ENCODE measurements at regions not wholly inside any gene's neighbourhood (a gene's known extent, or its start where the extent isn't known, plus 50 kb on each side); places are given as distances from the start of the nearest gene placed in this dataset.

GRCh38 chr10:57897611-57898010, 370.1 kb downstream of the IPMK start:
- Histone ChIP-seq H3K27me3 (replicated peaks in 1 of 4; ENCODE audit: control extremely low read depth in 1 of 4, control insufficient read depth in 3 of 4, insufficient read depth in 4 of 4, low read length in 3 of 4) (no peaks in the 10 kb centered on the region), H3K36me3 (replicated peaks in 1 of 2; ENCODE audit: control extremely low read depth in 1 of 2, control insufficient read depth in 1 of 2, extremely low read depth in 1 of 2, insufficient read depth in 2 of 2, low read length in 1 of 2) (no peaks in the 10 kb centered on the region), H3K27ac (ENCODE audit: low read length in 2 of 2) (no peak overlapping the region), H3K4me1 (ENCODE audit: control insufficient read depth in 2 of 2, insufficient read depth in 2 of 2, low read length in 2 of 2) (no peaks in the 10 kb centered on the region), H2AFZ (ENCODE audit: insufficient read depth, low read depth, low read length, poor library complexity, severe bottlenecking) (no peak overlapping the region), H3K9ac (ENCODE audit: low read length) (no peak overlapping the region), H4K20me1 (ENCODE audit: control insufficient read depth, insufficient read depth, low read length, poor library complexity, severe bottlenecking) (no peaks in the 10 kb centered on the region), H3K4me2 (replicated peaks; ENCODE audit: low read depth, low read length, poor library complexity, severe bottlenecking) (no peak overlapping the region), H3K4me3 (ENCODE audit: control extremely low read depth in 1 of 5, extremely low read depth in 1 of 5, insufficient read depth in 1 of 5, low read depth in 2 of 5, low read length in 4 of 5) (no peak overlapping the region), H3K79me2 (ENCODE audit: control insufficient read depth, insufficient read depth, low read length) (no peaks in the 10 kb centered on the region), H3K9me3 (ENCODE audit: control extremely low read depth in 1 of 3, control insufficient read depth in 2 of 3, insufficient read depth in 1 of 3, low read length in 2 of 3) (no peaks in the 10 kb centered on the region)
- CTCF ChIA-PET, result no interaction called here
- no peak for TF ChIP-seq EZH2 (IDR thresholded peaks at IDR 0.05; ENCODE audit: borderline replicate concordance, insufficient read depth, low read depth, low read length, poor library complexity, severe bottlenecking)
- no peak for TF ChIP-seq CTCF (IDR thresholded peaks at IDR 0.05)
- no peak overlapping the region for H3K4me3 Mint-ChIP-seq
- no peaks in the 10 kb centered on the region for H3K4me1 Mint-ChIP-seq
- no peak for ATAC-seq (ENCODE audit: low read depth)
- intact Hi-C loops (cut with micrococcal nuclease), result no loop called here
- no peaks in the 10 kb centered on the region for H3K9me3 Mint-ChIP-seq (ENCODE audit: insufficient read depth)
- POLR2A ChIA-PET, result no interaction called here
- H3K27me3 Mint-ChIP-seq, result no peaks in the 10 kb centered on the region
- 80% methylated on average over 3 of the region's 6 CpGs for WGBS (ENCODE audit: insufficient coverage)
- H3K27ac Mint-ChIP-seq, result no peak overlapping the region
- DNase-seq, result no peak

- CTCF ChIA-PET, result no interaction called here
These were observed 373.3 kb downstream of the IPMK start for GRCh38 chr10:57894361-57894760.

More at GRCh38 chr10:57894361-57894760, 373.3 kb downstream of the IPMK start:
- intact Hi-C loops (cut with micrococcal nuclease), result no loop called here
- no peak overlapping the region for H3K4me2 ChIP-seq (replicated peaks; ENCODE audit: low read depth, low read length, poor library complexity, severe bottlenecking)
- H2AFZ ChIP-seq (ENCODE audit: insufficient read depth, low read depth, low read length, poor library complexity, severe bottlenecking), result no peak overlapping the region
- Mint-ChIP-seq H3K4me1 (no peaks in the 10 kb centered on the region), H3K27ac (no peak overlapping the region), H3K4me3 (no peak overlapping the region), H3K27me3 (no peaks in the 10 kb centered on the region), H3K9me3 (ENCODE audit: insufficient read depth) (no peaks in the 10 kb centered on the region)
- no peak for DNase-seq
- POLR2A ChIA-PET, result no interaction called here
- no peaks in the 10 kb centered on the region for H3K79me2 ChIP-seq (ENCODE audit: control insufficient read depth, insufficient read depth, low read length)
- no peaks in the 10 kb centered on the region for H4K20me1 ChIP-seq (ENCODE audit: control insufficient read depth, insufficient read depth, low read length, poor library complexity, severe bottlenecking)
- no peak overlapping the region for H3K27ac ChIP-seq (ENCODE audit: low read length in 2 of 2)
- no peaks in the 10 kb centered on the region for H3K27me3 ChIP-seq (replicated peaks in 1 of 4; ENCODE audit: control extremely low read depth in 1 of 4, control insufficient read depth in 3 of 4, insufficient read depth in 4 of 4, low read length in 3 of 4)
- ATAC-seq (ENCODE audit: low read depth), result no peak
- TF ChIP-seq CTCF (IDR thresholded peaks at IDR 0.05), result no peak
- TF ChIP-seq EZH2 (IDR thresholded peaks at IDR 0.05; ENCODE audit: borderline replicate concordance, insufficient read depth, low read depth, low read length, poor library complexity, severe bottlenecking), result no peak
- H3K4me1 ChIP-seq (ENCODE audit: control insufficient read depth in 2 of 2, insufficient read depth in 2 of 2, low read length in 2 of 2), result no peaks in the 10 kb centered on the region
- H3K9me3 ChIP-seq (ENCODE audit: control extremely low read depth in 1 of 3, control insufficient read depth in 2 of 3, insufficient read depth in 1 of 3, low read length in 2 of 3), result no peaks in the 10 kb centered on the region
- no peak overlapping the region for H3K9ac ChIP-seq (ENCODE audit: low read length)
- H3K4me3 ChIP-seq (ENCODE audit: control extremely low read depth in 1 of 5, extremely low read depth in 1 of 5, insufficient read depth in 1 of 5, low read depth in 2 of 5, low read length in 4 of 5), result no peak overlapping the region
- no peaks in the 10 kb centered on the region for H3K36me3 ChIP-seq (replicated peaks in 1 of 2; ENCODE audit: control extremely low read depth in 1 of 2, control insufficient read depth in 1 of 2, extremely low read depth in 1 of 2, insufficient read depth in 2 of 2, low read length in 1 of 2)
